Breast epithelium (tissue), 3 donors: ENCODE measurements at regions not wholly inside any gene's neighbourhood (a gene's known extent, or its start where the extent isn't known, plus 50 kb on each side); places are given as distances from the start of the nearest gene placed in this dataset.
"Not testable (repeated sequence)": the region's sequence is repeated elsewhere in the genome, so short reads cannot be mapped to it uniquely, and the experiment has no call there.

Source experiments
- POLR2A ChIP-seq: fragments of 450-650 bp; IDR thresholded peaks from one replicate; pipeline ENCODE4 v1.6.1; 2016; ENCODE audit warnings: antibody characterized with exemption, mild to moderate bottlenecking, moderate library complexity
- TF ChIP-seq, protein P1 (sequence below), 3 donors: fragments of 450-650 bp; IDR thresholded peaks; one replicate each; pipeline ENCODE4 v1.5.1; 2016 to 2017; ENCODE audit warnings: antibody characterized with exemption in 3 of 3, mild to moderate bottlenecking in 3 of 3, moderate library complexity in 3 of 3

DNA sequence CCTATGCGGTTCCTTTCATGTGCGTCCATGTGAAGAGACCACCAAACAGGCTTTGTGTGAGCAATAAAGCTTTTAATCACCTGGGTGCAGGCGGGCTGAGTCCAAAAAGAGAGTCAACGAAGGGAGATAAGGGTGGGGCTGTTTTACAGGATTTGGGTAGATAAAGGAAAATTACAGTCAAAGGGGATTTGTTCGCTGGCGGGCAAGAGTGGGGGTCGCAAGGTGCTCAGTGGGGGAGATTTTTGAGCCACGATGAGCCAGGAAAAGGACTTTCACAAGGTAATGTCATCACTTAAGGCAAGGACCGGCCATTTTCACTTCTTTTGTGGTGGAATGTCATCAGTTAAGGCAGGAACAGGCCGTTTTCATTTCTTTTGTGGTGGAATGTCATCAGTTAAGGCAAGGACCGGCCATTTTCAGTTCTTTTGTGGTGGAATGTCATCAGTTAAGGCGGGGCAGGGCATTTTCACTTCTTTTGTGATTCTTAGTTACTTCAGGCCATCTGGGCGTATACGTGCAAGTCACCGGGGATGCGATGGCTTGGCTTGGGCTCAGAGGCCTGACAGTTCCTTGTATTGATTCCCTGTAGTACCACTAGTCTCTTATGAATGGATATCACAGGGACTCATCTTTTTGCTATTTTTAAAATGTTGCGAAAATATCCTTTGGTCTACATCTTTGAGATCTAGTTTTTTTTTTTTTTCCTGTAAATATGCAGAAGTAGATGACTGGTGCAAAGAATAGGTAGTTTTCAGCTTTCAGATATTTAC is 371.2 kb upstream of the SEMA6A start:
- TF ChIP-seq, protein P1, sequence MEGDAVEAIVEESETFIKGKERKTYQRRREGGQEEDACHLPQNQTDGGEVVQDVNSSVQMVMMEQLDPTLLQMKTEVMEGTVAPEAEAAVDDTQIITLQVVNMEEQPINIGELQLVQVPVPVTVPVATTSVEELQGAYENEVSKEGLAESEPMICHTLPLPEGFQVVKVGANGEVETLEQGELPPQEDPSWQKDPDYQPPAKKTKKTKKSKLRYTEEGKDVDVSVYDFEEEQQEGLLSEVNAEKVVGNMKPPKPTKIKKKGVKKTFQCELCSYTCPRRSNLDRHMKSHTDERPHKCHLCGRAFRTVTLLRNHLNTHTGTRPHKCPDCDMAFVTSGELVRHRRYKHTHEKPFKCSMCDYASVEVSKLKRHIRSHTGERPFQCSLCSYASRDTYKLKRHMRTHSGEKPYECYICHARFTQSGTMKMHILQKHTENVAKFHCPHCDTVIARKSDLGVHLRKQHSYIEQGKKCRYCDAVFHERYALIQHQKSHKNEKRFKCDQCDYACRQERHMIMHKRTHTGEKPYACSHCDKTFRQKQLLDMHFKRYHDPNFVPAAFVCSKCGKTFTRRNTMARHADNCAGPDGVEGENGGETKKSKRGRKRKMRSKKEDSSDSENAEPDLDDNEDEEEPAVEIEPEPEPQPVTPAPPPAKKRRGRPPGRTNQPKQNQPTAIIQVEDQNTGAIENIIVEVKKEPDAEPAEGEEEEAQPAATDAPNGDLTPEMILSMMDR (IDR thresholded peaks at IDR 0.05) = not testable (repeated sequence)
- not testable (repeated sequence) for TF ChIP-seq POLR2A
